Islet precursor cell (in vitro differentiated cells): ENCODE measurements at regions not wholly inside any gene's neighbourhood (a gene's known extent, or its start where the extent isn't known, plus 50 kb on each side); places are given as distances from the start of the nearest gene placed in this dataset.

ENCODE experiments used
- DNase-seq: peaks from one replicate; pipeline ENCODE4 v3.0.0-alpha.2; 2018

GRCh38 chr1:118339400-118340124 lies 154.5 kb upstream of the SPAG17 start:
- DNase-seq: no peak

DNA sequence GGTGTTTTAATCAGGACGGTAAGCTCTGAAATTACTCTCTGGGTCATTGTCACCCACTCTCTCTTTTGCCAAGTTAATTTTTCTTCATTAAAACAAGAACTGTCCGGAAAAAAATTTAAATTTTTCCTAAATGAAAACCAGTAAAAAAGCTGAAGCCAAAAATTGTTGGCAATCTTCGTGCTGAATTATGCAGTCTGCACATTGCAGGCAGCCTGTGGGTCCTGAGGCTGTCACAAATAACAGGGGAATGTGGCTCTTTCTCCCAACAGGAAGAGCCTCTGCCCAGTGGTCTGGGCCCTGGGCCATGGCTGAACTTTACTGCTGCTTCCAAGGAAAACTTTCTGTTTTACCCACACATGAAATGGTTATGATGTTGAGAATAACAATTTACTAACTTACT lies 153.9 kb upstream of the SPAG17 start:
- DNase-seq: no peak

GRCh38 chr1:118337346-118337745 lies 152.3 kb upstream of the SPAG17 start:
- DNase-seq: no peak

- no peak for DNase-seq
Measured at GRCh38 chr1:118335331-118335732, 150.3 kb upstream of the SPAG17 start.

GRCh38 chr1:118334506-118334905 lies 149.5 kb upstream of the SPAG17 start:
- DNase-seq: no peak

- DNase-seq: no peak
Measured at GRCh38 chr1:118333601-118334210, 148.7 kb upstream of the SPAG17 start.

DNA sequence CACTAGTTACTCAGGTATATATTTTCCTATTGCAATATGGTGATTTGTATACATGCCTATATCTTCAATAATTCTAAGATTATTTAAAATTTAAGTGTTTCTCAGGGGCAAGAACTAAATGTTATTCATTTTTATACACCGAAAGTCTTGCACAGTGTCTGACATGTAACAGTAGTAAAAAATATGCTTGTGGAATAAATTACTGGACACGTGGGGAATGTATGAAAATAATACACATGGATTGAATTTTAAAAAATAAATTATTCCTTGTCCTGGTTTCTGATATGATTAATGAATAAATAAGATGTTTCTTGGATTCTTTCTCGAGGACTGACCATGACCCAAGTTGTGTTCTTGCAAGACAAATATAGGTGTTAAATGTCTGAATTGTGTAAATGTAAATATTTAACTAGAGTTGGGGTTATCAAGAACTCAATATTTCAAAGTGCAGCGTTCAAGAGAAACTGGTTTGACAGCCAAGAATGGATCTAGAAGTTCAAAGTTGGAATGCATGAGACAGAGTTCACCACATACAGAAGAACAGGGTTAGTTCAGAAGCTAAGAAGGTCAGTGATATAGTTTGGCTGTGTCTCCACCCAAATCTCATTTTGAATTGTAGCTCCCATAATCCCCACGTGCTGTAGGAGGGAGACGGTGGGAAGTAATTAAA lies 142.1 kb upstream of the SPAG17 start:
- DNase-seq: no peak

DNA sequence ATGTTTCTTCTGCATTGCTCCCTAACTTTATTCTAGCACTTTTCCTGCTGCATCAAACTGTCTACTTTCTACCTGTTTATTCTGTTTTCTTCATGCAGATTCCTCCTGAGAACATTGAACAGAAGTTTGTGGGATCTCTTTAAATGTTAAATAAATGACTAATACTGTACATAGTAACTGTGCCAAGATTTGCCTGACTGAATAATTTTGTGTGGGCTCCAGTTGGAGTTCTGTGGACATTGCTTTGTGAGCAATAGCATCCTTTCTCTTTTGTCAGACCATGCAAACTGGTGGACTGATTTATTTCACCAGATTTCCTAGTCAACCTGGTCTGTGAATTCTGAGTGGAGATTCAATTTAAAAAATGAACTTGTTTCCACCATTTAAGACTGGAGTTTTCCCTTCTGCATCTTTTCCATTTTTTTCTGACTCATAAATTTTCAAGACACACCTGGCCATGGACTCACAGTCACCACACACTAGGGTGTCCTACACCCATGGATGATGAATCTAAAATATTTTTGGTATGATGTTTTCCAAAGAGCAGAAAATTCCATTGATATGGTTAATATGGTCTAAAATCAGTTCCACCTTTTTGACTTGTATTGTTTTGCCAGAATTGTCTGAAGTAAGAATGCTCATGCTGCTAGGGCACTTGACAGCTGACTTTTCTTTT lies 140.7 kb upstream of the SPAG17 start:
- no peak for DNase-seq

DNA sequence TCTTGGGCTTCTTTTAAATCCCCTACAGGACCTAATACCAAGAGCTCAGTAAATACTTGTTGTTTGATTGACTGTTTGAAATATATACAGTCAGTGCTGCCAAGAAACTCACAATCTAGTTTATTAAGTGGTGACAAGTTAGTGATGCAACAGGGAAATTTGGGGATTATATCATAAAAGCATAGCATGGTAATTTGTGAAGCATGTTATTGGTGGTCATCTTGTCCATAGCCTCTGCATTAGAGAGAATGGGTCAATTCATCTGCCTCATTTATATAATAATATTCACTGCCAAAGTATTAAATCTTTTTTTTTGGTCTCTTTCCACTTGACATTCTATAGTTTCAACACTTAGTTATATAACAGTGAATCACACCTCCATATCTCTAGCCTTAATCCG lies 138.2 kb upstream of the SPAG17 start:
- DNase-seq: no peak

- no peak for DNase-seq
Measured at GRCh38 chr1:118322331-118322730, 137.3 kb upstream of the SPAG17 start.

GRCh38 chr1:118321840-118322239 lies 136.8 kb upstream of the SPAG17 start:
- DNase-seq: no peak

- DNase-seq: peak; percentile 71
Measured at GRCh38 chr1:118317842-118318614, 133.0 kb upstream of the SPAG17 start.

GRCh38 chr1:118306851-118307250 lies 121.8 kb upstream of the SPAG17 start:
- no peak for DNase-seq

GRCh38 chr1:118304722-118305359 lies 119.8 kb upstream of the SPAG17 start:
- DNase-seq: no peak

- DNase-seq: no peak
Measured at GRCh38 chr1:118303534-118303933, 118.5 kb upstream of the SPAG17 start.

DNA sequence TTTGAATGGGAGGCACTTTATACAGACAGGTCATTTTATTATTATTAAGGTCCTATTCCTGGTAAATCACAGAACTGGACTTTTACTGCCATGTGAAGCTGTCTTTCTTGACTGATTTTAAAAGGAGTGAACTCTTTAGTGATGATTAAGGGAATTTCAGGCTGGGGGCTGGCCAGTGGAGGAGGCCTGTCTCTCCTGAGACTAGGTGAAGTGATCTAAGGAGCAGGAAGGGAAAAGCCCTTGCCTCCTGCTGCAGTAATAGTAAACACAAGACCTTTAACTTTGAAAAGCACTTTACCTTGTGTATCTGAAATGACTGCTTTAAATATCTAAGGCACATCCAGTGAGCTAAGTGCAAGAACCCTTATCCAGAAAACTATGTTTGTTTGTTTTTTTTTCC lies 118.0 kb upstream of the SPAG17 start:
- DNase-seq: no peak

DNA sequence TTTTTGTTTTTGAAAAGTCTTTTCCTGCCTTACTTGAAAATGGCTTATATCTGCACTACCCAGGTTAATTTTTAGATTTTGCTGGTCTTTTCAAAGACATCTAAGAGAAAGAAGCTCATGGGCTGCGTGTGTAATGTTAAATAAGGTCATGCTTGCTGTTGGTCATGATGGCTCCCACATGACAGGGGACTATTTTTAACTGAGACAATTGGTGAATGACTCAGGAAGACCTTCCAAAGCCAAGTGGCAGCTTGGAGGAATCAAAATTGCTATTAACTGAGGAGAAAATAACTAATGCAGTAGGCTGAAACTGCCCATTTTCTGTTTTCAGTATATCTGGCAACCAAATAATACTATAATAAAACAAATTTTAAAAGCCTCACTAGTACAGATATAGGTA lies 117.1 kb upstream of the SPAG17 start:
- DNase-seq: no peak

DNA sequence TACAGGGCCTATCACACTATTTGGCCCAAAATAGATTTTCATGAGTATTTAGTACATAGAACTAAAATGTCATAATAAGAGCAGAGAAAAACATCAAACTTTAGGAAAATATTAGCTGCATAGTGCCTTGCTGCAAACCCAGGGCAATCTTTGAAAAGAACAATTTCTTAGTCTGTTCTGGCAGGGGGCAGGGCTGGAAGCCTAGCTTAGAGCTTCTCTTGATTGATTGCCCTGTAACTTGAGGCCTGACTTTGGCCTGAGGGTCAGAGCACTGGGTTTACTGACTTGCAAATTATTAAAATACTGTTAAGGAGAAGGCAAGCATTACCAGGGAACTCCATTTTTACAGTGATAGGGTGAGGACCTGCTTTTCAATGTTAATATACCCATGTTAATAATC lies 115.8 kb upstream of the SPAG17 start:
- peak; percentile 81 for DNase-seq

- peak; percentile 64 for DNase-seq
Measured at GRCh38 chr1:118298397-118298796, 113.4 kb upstream of the SPAG17 start.

GRCh38 chr1:118297521-118297920 lies 112.5 kb upstream of the SPAG17 start:
- no peak for DNase-seq

GRCh38 chr1:118294875-118295642 lies 110.0 kb upstream of the SPAG17 start:
- peak; percentile 85 for DNase-seq

DNA sequence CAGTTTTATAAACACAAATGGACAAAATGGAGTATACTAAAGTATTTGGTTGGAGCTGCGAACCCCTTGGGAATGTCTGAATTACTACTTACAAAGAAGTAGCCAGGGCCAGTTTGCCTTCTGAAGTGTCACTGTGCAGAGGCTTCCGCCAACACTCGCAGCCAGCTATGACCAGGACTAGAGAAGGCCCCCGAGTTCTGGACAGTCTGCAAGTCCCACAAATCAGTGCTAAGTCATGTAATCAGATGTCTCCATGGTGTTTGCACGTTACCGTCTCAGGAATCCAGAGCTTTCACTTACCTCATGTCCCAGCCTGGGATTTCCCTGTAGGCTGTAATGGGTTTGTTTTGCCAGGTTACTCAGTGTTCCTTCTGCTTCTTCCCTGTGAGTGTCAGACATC lies 106.6 kb upstream of the SPAG17 start:
- DNase-seq: peak; percentile 66
